Naive thymus-derived CD4-positive, alpha-beta T cell (primary cell): ENCODE measurements at regions not wholly inside any gene's neighbourhood (a gene's known extent, or its start where the extent isn't known, plus 50 kb on each side); places are given as distances from the start of the nearest gene placed in this dataset.

Experiments used
- ATAC-seq: fragments of 150-1000 bp; cut with Tn5 transposase; 2 replicates; pipeline ENCODE4 v1.10.0; 2021; ENCODE audit warnings: mild to moderate bottlenecking, moderate library complexity
- CTCF ChIA-PET: fragments of 350-600 bp; sonication (Branson Sonifier 250); formaldehyde crosslinking; loops from one replicate; lab custom pipeline; 2021; ENCODE audit warnings: antibody characterized with exemption; lab: Charles Lee
- POLR2A ChIA-PET: fragments of 350-600 bp; sonication (Branson Sonifier 250); formaldehyde crosslinking; loops from one replicate; lab custom pipeline; 2021; ENCODE audit warnings: antibody characterized with exemption, inconsistent platforms; lab: Charles Lee
- DNase-seq, 9 donors: peaks; one replicate each; pipeline versions ENCODE4 v3.0.0 to v3.0.0-alpha.2; 2020 to 2022; ENCODE audit warnings: mixed read lengths in 1 of 9
- H3K27ac ChIP-seq: one replicate; pipeline ENCODE4 v1.7.0; 2013; ENCODE audit warnings: mild to moderate bottlenecking, low read depth, low read length, moderate library complexity
- H3K27me3 ChIP-seq, 2 donors: one replicate each; pipeline ENCODE4 v1.7.0; 2013; ENCODE audit warnings: low read length in 2 of 2, mild to moderate bottlenecking in 2 of 2, moderate library complexity in 2 of 2; ENCODE audit not compliant: control insufficient read depth in 2 of 2, insufficient read depth in 2 of 2
- H3K36me3 ChIP-seq, 3 experiments: 1 replicate in 2 of 3; 2 replicates in 1 of 3; pipeline ENCODE4 v1.7.0; 2013; ENCODE audit warnings: low read length in 3 of 3, mild to moderate bottlenecking in 3 of 3, moderate library complexity in 1 of 3; ENCODE audit not compliant: insufficient read depth in 3 of 3, control insufficient read depth in 2 of 3
- H3K4me1 ChIP-seq, 2 donors: one replicate each; pipeline ENCODE4 v1.7.0; 2013; ENCODE audit warnings: low read length in 2 of 2, mild to moderate bottlenecking in 2 of 2, moderate library complexity in 1 of 2; ENCODE audit not compliant: control insufficient read depth in 2 of 2, insufficient read depth in 2 of 2
- H3K4me3 ChIP-seq: 2 replicates; pipeline ENCODE4 v1.7.0; 2013; ENCODE audit warnings: mild to moderate bottlenecking, low read length
- H3K9me3 ChIP-seq, 3 experiments: 1 replicate in 2 of 3; 2 replicates in 1 of 3; pipeline ENCODE4 v1.7.0; 2013; ENCODE audit warnings: low read length in 3 of 3; ENCODE audit not compliant: control insufficient read depth in 2 of 3
- H3K27ac Mint-ChIP-seq, 9 donors: one replicate each; pipeline ENCODE4 v1.8.0; 2020 to 2022; ENCODE audit warnings: mixed read lengths in 9 of 9, mild to moderate bottlenecking in 8 of 9, moderate library complexity in 5 of 9, inconsistent platforms in 2 of 9
- H3K27me3 Mint-ChIP-seq, 5 donors: one replicate each; pipeline ENCODE4 v1.8.0; 2021 to 2022; ENCODE audit warnings: mixed read lengths in 5 of 5, mild to moderate bottlenecking in 1 of 5
- H3K36me3 Mint-ChIP-seq, 5 donors: one replicate each; pipeline ENCODE4 v1.8.0; 2020 to 2022; ENCODE audit warnings: mixed read lengths in 5 of 5, mild to moderate bottlenecking in 3 of 5, inconsistent platforms in 1 of 5
- H3K4me1 Mint-ChIP-seq, 7 donors: one replicate each; pipeline ENCODE4 v1.8.0; 2020 to 2022; ENCODE audit warnings: mixed read lengths in 7 of 7, mild to moderate bottlenecking in 3 of 7, inconsistent platforms in 1 of 7
- H3K4me3 Mint-ChIP-seq, 10 donors: one replicate each; pipeline ENCODE4 v1.8.0; 2020 to 2022; ENCODE audit warnings: mild to moderate bottlenecking in 10 of 10, mixed read lengths in 10 of 10, moderate library complexity in 6 of 10, inconsistent platforms in 2 of 10
- H3K9me3 Mint-ChIP-seq, 11 donors: one replicate each; pipeline ENCODE4 v1.8.0; 2020 to 2022; ENCODE audit warnings: mixed read lengths in 11 of 11, mild to moderate bottlenecking in 4 of 11, inconsistent platforms in 1 of 11, moderate library complexity in 1 of 11
- intact Hi-C, 2 donors: fragments of 100-400 bp; cut with micrococcal nuclease; formaldehyde crosslinking; loops; one replicate each; pipeline ENCODE4 v1.15.1; 2023

DNA sequence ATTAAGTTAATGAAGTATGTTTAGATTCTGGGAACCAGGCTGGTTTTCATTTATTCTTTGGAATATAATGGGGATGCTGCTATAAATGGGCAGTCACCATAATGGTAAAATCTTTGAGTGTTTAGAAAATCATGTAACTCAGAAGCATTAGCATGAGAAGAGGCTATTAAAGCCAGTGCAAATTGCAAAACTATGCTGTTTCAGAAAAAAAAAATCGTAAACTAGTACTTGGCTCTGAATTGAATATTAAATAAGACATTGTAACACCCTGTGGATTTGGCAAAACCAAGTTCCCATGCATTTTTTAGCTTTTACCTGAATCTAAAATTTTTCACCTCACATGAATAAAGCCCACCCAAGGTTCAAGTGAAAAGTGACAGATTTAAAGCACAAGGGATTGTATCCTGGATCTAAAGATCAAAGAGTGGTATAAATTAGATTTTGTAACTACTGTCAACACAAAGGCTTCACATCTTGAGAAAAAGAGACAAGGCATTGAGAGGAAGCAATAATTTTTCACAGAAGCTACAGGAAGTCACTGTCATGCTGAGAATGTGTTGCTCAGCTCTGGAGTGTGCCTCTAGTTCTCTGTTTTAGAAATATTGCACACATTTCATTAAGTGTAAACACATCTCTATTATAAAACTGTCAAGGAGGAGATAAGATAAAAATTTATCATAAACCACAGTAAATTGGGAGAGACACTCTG, 142.2 kb downstream of the ABCA8 start:
- ChIA-PET POLR2A (no interaction called here), CTCF (no interaction called here)

DNA sequence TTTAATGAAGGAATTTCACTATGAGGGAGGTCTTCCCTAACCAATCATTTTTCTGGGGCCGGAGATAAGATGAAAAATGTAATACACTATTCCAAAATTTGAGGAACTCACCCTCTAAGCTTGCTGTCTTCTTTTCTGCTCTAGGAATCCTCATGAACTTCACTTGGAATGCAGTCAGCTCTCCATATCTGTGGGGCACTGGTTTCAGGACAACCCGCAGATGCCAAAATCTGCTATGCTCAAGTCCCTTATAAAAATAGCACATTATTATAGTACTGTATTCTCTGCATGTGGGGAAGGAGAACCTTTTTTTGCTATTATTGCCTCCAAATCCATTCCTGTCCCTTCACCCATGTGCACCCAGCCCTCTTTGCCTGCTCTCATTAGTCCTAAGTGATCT, 146.0 kb downstream of the ABCA8 start:
- Mint-ChIP-seq H3K27ac (no peak overlapping the region), H3K36me3 (peaks cover 0 to 3% (median 0%) of the 10 kb centered on the region in 5 donors), H3K27me3 (peaks cover 0 to 14% (median 4%) of the 10 kb centered on the region in 5 donors), H3K9me3 (peaks cover 0 to 11% (median 1%) of the 10 kb centered on the region in 11 donors), H3K4me3 (no peak overlapping the region), H3K4me1 (no peaks in the 10 kb centered on the region)
- H3K4me1 ChIP-seq, result no peaks in the 10 kb centered on the region
- H3K27me3 ChIP-seq, result no peaks in the 10 kb centered on the region
- POLR2A ChIA-PET, result interaction anchor here (0.6 kb wide), 1 partner anchor 114 kb away, joined by 3 read pairs; no protein-coding TSS in a partner anchor
- intact Hi-C loops, result no loop called here
- CTCF ChIA-PET, result no interaction called here
- no peaks in the 10 kb centered on the region for H3K9me3 ChIP-seq
- H3K27ac ChIP-seq, result no peak overlapping the region
- DNase-seq (no peak), ATAC-seq (no peak)
- H3K36me3 ChIP-seq, result no peaks in the 10 kb centered on the region
- H3K4me3 ChIP-seq, result no peak overlapping the region

More for the DNA sequence above, 142.2 kb downstream of the ABCA8 start:
- Mint-ChIP-seq H3K27ac (no peak overlapping the region), H3K4me3 (no peak overlapping the region), H3K4me1 (no peaks in the 10 kb centered on the region), H3K27me3 (peaks cover 0 to 19% (median 11%) of the 10 kb centered on the region in 5 donors), H3K36me3 (peaks cover 0 to 5% (median 0%) of the 10 kb centered on the region in 5 donors), H3K9me3 (peaks cover 0 to 11% (median 2%) of the 10 kb centered on the region in 11 donors)
- no peaks in the 10 kb centered on the region for H3K9me3 ChIP-seq
- DNase-seq (no peak), ATAC-seq (no peak)
- H3K27me3 ChIP-seq, result no peaks in the 10 kb centered on the region
- intact Hi-C loops, result no loop called here
- no peak overlapping the region for H3K4me3 ChIP-seq
- no peaks in the 10 kb centered on the region for H3K4me1 ChIP-seq
- H3K27ac ChIP-seq, result no peak overlapping the region
- H3K36me3 ChIP-seq, result no peaks in the 10 kb centered on the region

DNA sequence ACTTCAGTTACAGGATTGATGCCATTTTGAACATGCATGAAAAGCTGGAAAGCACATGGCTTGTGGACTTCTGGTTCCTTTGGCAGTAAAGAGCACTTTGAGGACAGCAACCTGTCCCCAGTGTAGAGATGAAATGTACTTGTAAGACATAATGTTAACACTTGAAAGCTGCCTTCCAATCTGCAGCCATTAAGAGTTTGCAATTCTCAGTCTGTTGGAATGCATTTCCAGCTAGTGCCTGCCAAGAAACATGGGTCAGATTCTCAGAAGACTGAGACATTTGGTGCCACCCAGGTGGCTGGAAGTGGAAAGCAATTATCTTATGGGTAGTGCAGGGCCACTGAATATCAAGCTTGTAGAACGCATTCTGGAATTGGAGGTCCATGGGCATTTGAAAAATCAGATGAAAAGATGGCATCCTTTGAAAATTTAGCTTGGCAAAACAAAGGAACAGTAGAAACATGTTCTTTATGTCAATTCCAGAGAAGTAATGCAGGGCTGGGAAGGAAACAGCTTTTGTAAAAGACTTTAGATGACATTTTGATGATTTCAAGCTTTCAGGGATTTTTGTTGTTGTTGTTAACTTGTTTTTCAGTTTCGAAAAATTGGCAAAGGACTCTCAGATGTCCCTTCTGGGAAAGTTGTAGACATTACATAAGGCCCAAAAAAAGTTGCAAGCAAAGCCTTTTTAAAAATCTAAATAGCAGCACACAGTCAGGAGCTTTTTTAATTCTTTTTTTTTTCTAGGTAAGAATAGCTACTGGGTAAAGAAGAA, 147.0 kb downstream of the ABCA8 start:
- no peak overlapping the region for H3K27ac ChIP-seq
- no peak overlapping the region for H3K4me3 Mint-ChIP-seq
- H3K27me3 ChIP-seq, result no peaks in the 10 kb centered on the region
- peaks cover 0 to 11% (median 1%) of the 10 kb centered on the region in 11 donors for H3K9me3 Mint-ChIP-seq
- DNase-seq (no peak), ATAC-seq (no peak)
- intact Hi-C loops, result no loop called here
- no peak overlapping the region for H3K27ac Mint-ChIP-seq
- H3K4me1 Mint-ChIP-seq, result no peaks in the 10 kb centered on the region
- no peaks in the 10 kb centered on the region for H3K9me3 ChIP-seq
- H3K27me3 Mint-ChIP-seq, result peaks cover 0 to 14% (median 4%) of the 10 kb centered on the region in 5 donors
- H3K4me3 ChIP-seq, result no peak overlapping the region
- H3K36me3 ChIP-seq, result no peaks in the 10 kb centered on the region
- H3K4me1 ChIP-seq, result no peaks in the 10 kb centered on the region
- ChIA-PET POLR2A (no interaction called here), CTCF (no interaction called here)
- H3K36me3 Mint-ChIP-seq, result peaks cover 0 to 3% (median 0%) of the 10 kb centered on the region in 5 donors

DNA sequence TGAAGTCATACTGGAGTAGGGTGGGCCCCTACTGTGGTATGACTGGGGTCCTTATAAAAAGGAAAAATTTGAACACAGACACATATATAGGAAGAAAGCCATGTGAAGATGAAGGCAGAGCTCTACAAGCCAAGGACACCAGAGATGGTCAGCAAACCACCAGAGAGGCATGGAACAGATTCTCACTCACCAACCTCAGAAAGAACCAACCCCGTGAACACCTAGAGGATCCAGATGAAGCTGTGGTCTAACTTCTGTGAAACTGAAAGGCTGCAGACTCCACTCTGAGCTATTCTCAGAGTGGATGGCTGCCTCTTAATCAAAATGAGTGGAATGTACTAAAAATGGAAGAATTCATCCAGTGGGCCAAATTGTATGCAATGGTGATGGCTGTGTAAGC, 149.6 kb downstream of the ABCA8 start:
- Histone ChIP-seq H3K9me3 (no peaks in the 10 kb centered on the region), H3K4me1 (no peaks in the 10 kb centered on the region), H3K36me3 (no peaks in the 10 kb centered on the region), H3K4me3 (no peak overlapping the region), H3K27ac (no peak overlapping the region), H3K27me3 (no peaks in the 10 kb centered on the region)
- Mint-ChIP-seq H3K27ac (no peak overlapping the region), H3K9me3 (no peaks in the 10 kb centered on the region), H3K4me1 (no peaks in the 10 kb centered on the region), H3K4me3 (no peak overlapping the region), H3K27me3 (peaks cover 0 to 14% (median 9%) of the 10 kb centered on the region in 5 donors), H3K36me3 (no peaks in the 10 kb centered on the region)
- no peak for DNase-seq
- ATAC-seq, result no peak
- CTCF ChIA-PET, result no interaction called here
- POLR2A ChIA-PET, result no interaction called here
- intact Hi-C loops, result no loop called here

DNA sequence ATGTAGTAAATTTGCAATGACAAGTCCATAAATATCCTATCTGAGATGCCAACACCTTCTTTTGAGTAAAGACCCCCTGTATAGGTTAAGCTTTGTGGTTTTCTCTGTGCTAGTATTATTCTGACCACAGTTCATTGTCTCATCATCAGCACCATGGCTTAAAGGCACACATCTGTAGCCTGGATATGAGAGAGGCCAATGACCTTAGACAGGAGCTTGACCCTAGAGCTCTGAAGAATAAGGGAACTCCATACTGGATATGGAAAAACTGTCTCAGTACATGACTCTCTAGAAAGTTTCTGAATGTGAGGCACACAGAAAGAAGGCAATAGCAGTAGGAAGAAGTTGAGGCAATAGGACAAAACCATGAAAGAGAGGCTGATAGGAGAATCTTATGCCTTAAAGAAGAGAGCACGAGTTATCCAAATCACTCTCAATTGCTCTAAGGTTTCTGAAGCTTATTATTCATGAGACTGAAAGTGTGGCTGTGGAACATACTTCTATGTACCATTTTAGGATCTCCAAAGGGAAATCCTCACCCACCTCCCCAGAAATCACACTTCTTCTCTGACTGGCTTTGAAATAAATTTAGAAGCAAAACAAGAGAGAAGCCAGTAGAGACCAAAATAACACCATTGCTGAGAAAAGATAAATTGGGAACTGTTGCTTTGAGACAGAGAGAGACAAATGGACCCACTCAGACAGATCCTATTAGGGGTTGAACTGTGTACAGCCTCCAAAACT, 150.2 kb downstream of the ABCA8 start:
- Histone ChIP-seq H3K4me1 (no peaks in the 10 kb centered on the region), H3K27ac (no peak overlapping the region), H3K9me3 (no peaks in the 10 kb centered on the region), H3K36me3 (no peaks in the 10 kb centered on the region), H3K4me3 (no peak overlapping the region), H3K27me3 (no peaks in the 10 kb centered on the region)
- ATAC-seq (no peak), DNase-seq (no peak)
- Mint-ChIP-seq H3K4me3 (no peak overlapping the region), H3K9me3 (no peaks in the 10 kb centered on the region), H3K27ac (no peak overlapping the region), H3K36me3 (no peaks in the 10 kb centered on the region), H3K4me1 (no peaks in the 10 kb centered on the region), H3K27me3 (peaks cover 0 to 15% (median 7%) of the 10 kb centered on the region in 5 donors)
- intact Hi-C loops, result no loop called here
- CTCF ChIA-PET, result no interaction called here
- POLR2A ChIA-PET, result no interaction called here

DNA sequence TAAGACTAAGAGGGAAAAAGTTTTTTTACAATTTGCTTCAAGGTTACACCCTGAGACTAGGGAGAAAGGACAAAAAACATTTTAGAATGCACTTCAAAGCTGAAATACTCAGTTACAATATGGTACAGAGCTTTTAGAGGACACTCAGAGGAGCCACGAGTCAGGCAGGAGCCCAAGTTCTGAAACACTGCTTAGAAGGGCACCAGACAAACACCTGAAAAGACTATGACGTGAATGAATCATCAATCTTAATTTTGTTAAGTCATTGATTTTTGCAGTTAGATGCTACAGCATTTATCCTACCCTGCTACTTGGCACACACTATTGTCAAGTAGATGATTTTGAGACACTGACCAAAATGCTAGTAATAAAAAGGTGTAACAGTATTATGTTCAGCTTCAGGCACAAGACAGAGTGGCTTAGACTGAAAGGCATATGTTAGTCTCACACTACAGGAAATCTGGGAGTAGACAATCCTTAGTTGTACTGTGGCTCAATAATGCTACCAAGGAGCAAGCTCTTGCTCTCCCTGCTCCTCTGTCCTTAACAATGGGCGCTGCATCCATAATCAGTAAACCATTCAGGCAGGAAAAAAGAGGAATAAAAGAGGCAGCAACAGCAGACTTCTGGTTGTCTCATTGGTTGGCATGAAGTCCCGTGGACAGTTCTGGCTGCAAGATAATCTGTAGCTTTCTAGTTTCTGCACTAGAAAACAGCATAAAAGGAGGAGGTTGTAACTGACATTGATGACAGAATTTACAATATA, 151.8 kb downstream of the ABCA8 start:
- no peak overlapping the region for H3K4me3 Mint-ChIP-seq
- H3K36me3 ChIP-seq, result no peaks in the 10 kb centered on the region

More for the DNA sequence above, 151.8 kb downstream of the ABCA8 start:
- POLR2A ChIA-PET, result no interaction called here
- H3K9me3 ChIP-seq, result no peaks in the 10 kb centered on the region
- no peaks in the 10 kb centered on the region for H3K36me3 Mint-ChIP-seq
- CTCF ChIA-PET, result no interaction called here
- no peak overlapping the region for H3K4me3 ChIP-seq
- DNase-seq (no peak), ATAC-seq (no peak)
- H3K27ac Mint-ChIP-seq, result no peak overlapping the region
- H3K27me3 Mint-ChIP-seq, result peaks cover 0 to 15% (median 6%) of the 10 kb centered on the region in 5 donors
- H3K4me1 ChIP-seq, result no peaks in the 10 kb centered on the region
- intact Hi-C loops, result no loop called here
- no peaks in the 10 kb centered on the region for H3K4me1 Mint-ChIP-seq
- no peaks in the 10 kb centered on the region for H3K9me3 Mint-ChIP-seq
- no peak overlapping the region for H3K27ac ChIP-seq
- H3K27me3 ChIP-seq, result no peaks in the 10 kb centered on the region
